OCI-LY3 (cell line): ENCODE measurements at regions not wholly inside any gene's neighbourhood (a gene's known extent, or its start where the extent isn't known, plus 50 kb on each side); places are given as distances from the start of the nearest gene placed in this dataset.

Experiments
- EZH2phosphoT487 ChIP-seq: fragments of 200-600 bp; shearing (Covaris generic); IDR thresholded peaks from 2 replicates; pipeline ENCODE4 v1.6.1; 2018; ENCODE audit warnings: antibody characterized with exemption, mixed run types, low read depth
- TF ChIP-seq, protein P1 (sequence below): fragments of 200-600, 300-600 bp; sonication (generic); IDR thresholded peaks from 2 replicates; pipeline ENCODE4 v1.5.1; 2014; ENCODE audit warnings: antibody characterized with exemption, low read length, low read depth

DNA sequence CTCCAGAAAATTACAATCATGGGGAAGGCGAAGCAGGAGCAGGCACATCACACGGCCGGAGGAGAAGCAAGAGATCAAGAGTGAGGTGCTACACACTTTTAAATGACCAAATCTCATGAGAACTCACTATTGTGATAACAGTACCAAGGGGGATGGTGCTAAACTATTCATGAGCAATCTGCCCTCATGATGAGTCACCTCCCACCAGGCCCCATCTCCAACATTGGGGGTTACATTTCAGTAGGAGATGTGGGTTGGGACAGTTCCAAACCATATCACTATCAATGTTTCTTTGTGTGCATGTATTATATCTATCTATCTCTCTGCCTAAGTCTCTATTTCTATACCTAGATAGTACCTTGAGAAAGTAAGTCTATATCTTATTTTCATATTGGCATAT lies 724.8 kb downstream of the CDH11 start:
- TF ChIP-seq, protein P1, sequence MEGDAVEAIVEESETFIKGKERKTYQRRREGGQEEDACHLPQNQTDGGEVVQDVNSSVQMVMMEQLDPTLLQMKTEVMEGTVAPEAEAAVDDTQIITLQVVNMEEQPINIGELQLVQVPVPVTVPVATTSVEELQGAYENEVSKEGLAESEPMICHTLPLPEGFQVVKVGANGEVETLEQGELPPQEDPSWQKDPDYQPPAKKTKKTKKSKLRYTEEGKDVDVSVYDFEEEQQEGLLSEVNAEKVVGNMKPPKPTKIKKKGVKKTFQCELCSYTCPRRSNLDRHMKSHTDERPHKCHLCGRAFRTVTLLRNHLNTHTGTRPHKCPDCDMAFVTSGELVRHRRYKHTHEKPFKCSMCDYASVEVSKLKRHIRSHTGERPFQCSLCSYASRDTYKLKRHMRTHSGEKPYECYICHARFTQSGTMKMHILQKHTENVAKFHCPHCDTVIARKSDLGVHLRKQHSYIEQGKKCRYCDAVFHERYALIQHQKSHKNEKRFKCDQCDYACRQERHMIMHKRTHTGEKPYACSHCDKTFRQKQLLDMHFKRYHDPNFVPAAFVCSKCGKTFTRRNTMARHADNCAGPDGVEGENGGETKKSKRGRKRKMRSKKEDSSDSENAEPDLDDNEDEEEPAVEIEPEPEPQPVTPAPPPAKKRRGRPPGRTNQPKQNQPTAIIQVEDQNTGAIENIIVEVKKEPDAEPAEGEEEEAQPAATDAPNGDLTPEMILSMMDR, result no peak
- no peak for TF ChIP-seq EZH2phosphoT487
